ENCODE measurements at regions not wholly inside any gene's neighbourhood (a gene's known extent, or its start where the extent isn't known, plus 50 kb on each side); places are given as distances from the start of the nearest gene placed in this dataset.
"Not testable (repeated sequence)": the region's sequence is repeated elsewhere in the genome, so short reads cannot be mapped to it uniquely, and the experiment has no call there.

DNA sequence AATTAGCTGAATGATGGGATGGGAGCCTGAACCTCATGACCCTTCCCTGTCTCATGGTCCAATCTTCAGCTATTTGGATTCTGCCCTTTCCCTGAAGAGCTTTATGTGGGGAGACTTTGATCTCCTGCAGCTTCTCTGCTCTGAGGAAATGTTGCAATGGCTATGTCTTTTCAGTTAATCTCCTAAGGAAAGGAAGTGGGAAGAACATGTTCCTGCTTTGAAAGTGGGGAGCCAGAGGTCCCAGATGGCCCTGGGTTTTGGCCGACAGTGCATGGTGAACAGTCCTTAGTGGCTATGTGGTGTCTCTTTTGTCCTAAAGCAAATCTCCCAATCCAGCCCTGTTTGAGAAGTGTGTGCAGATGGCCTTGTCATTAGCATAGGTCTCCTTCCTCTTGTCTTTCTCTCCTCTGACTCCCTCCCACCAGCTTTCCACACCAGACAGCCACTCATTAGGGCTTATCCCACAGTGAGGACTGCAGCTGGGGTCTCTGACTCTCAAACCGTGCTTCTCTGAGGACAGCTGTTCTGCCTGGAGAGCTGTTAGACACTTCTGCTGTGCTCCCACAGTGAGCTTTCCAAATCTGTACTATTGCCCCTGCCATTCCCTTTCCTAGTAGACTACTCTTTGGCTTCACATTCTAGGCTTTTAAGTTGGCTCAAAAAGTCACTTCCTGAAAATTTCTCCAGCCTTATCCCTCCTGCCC is 365.8 kb upstream of the UMPS start:
- Histone ChIP-seq H3K9me3 (ENCODE audit: control insufficient read depth, low read length) (no peaks in the 10 kb centered on the region), H3K4me1 (peaks cover 9% of the 10 kb centered on the region), H2AFZ (no peak overlapping the region), H3K4me2 (ENCODE audit: low read length) (no peak overlapping the region), H3K4me3 (ENCODE audit: low read depth, low read length) (no peak overlapping the region), H3K9ac (no peak overlapping the region), H3K27ac (no peak overlapping the region), H3K79me2 (no peaks in the 10 kb centered on the region), H3K27me3 (ENCODE audit: control insufficient read depth, insufficient read depth, low read length) (no peaks in the 10 kb centered on the region), H3K36me3 (ENCODE audit: control insufficient read depth, insufficient read depth, low read length) (no peaks in the 10 kb centered on the region)
- TF ChIP-seq, protein P1, sequence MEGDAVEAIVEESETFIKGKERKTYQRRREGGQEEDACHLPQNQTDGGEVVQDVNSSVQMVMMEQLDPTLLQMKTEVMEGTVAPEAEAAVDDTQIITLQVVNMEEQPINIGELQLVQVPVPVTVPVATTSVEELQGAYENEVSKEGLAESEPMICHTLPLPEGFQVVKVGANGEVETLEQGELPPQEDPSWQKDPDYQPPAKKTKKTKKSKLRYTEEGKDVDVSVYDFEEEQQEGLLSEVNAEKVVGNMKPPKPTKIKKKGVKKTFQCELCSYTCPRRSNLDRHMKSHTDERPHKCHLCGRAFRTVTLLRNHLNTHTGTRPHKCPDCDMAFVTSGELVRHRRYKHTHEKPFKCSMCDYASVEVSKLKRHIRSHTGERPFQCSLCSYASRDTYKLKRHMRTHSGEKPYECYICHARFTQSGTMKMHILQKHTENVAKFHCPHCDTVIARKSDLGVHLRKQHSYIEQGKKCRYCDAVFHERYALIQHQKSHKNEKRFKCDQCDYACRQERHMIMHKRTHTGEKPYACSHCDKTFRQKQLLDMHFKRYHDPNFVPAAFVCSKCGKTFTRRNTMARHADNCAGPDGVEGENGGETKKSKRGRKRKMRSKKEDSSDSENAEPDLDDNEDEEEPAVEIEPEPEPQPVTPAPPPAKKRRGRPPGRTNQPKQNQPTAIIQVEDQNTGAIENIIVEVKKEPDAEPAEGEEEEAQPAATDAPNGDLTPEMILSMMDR (IDR thresholded peaks at IDR 0.05), result no peak

DNA sequence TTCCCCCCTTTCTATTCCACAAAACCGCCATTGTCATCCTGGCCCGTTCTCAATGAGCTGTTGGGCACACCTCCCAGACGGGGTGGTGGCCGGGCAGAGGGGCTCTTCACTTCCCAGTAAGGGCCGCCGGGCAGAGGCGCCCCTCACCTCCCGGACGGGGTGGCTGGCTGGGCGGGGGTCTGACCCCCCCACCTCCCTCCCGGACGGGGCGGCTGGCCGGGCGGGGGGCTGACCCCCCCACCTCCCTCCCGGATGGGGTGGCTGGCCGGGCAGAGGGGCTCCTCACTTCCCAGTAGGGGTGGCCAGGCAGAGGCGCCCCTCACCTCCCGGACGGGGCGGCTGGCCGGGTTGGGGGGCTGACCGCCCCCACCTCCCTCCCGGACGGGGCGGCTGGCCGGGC is 363.6 kb upstream of the UMPS start:
- H3K9me3 ChIP-seq (ENCODE audit: control insufficient read depth, low read length); H3K27me3 ChIP-seq (ENCODE audit: control insufficient read depth, insufficient read depth, low read length); H3K9ac ChIP-seq; H3K36me3 ChIP-seq (ENCODE audit: control insufficient read depth, insufficient read depth, low read length); H2AFZ ChIP-seq; H3K4me2 ChIP-seq (ENCODE audit: low read length); H3K79me2 ChIP-seq; H3K4me3 ChIP-seq (ENCODE audit: low read depth, low read length); H3K4me1 ChIP-seq; H3K27ac ChIP-seq: not testable (repeated sequence)

DNA sequence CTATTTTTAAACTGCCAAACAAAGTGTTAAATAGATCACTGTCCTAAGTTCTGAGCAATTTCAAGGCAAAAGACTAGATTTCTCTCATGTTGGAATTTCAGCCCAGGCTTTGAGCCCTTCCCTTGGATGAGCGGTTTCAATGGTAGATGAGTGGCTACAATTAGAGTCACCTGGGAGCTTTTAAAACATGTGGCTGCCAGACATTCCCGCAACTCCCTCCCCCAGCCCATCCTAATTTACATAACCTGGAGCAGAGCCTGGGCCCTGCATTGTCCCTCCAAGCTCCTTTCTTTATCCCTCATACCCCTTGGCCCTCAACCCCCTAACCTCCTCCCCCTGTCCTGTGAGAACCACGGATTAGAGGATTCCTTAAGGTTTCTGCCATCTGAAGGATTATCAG is 357.5 kb upstream of the UMPS start:
- Histone ChIP-seq H3K36me3 (ENCODE audit: control insufficient read depth, insufficient read depth, low read length) (no peaks in the 10 kb centered on the region), H3K9ac (no peak overlapping the region), H3K4me1 (no peaks in the 10 kb centered on the region), H3K79me2 (no peaks in the 10 kb centered on the region), H3K27me3 (ENCODE audit: control insufficient read depth, insufficient read depth, low read length) (no peaks in the 10 kb centered on the region), H3K4me2 (ENCODE audit: low read length) (no peak overlapping the region), H3K4me3 (ENCODE audit: low read depth, low read length) (no peak overlapping the region), H2AFZ (no peak overlapping the region), H3K27ac (no peak overlapping the region), H3K9me3 (ENCODE audit: control insufficient read depth, low read length) (no peaks in the 10 kb centered on the region)
- TF ChIP-seq, protein P1 (IDR thresholded peaks at IDR 0.05), result no peak

DNA sequence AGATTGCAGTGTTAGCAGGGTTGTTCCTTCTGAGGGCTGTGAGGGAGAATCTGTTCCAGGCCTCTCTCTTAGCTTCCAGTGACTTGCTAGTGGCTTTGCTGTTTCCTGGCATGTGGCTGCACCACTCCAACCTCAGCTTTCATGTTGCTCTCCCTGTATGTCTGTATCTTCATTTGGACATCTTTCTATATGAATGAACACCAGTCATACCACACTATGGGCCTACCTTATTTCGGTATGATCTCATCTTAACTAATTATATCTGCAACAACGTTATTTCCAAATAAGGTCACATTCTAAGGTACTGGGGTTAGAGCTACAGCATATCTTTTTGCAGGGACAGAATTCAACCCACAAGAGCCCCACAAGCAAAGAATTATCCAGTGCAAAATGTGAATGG is 356.7 kb upstream of the UMPS start:
- no peaks in the 10 kb centered on the region for H3K9me3 ChIP-seq (ENCODE audit: control insufficient read depth, low read length)
- no peak overlapping the region for H3K4me2 ChIP-seq (ENCODE audit: low read length)
- no peak overlapping the region for H2AFZ ChIP-seq
- H3K79me2 ChIP-seq, result no peaks in the 10 kb centered on the region
- H3K9ac ChIP-seq, result no peak overlapping the region
- no peak overlapping the region for H3K4me3 ChIP-seq (ENCODE audit: low read depth, low read length)
- no peaks in the 10 kb centered on the region for H3K4me1 ChIP-seq
- H3K36me3 ChIP-seq (ENCODE audit: control insufficient read depth, insufficient read depth, low read length), result no peaks in the 10 kb centered on the region
- H3K27me3 ChIP-seq (ENCODE audit: control insufficient read depth, insufficient read depth, low read length), result no peaks in the 10 kb centered on the region
- TF ChIP-seq, protein P1 (IDR thresholded peaks at IDR 0.05), result no peak
- H3K27ac ChIP-seq, result no peak overlapping the region

DNA sequence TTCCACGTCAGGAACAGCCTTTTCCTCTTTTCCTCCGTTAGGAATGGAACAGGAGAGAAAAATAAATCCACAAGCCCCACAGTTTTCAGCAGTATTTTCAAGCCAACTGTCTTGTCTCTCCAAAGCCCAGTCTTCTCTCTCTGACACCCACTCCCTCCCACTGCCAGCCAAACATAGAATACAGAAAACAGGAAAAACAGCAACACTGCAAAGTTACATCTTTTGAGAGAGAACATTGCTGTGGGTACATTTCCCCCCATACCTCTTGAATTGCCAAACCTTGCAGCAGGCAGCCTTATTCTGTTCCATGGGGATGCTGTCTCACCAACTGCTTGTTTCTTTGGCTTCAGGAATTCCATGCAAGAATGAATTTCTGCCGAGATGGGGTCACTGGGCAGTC is 355.7 kb upstream of the UMPS start:
- no peaks in the 10 kb centered on the region for H3K79me2 ChIP-seq
- H3K9me3 ChIP-seq (ENCODE audit: control insufficient read depth, low read length), result no peaks in the 10 kb centered on the region
- H3K4me3 ChIP-seq (ENCODE audit: low read depth, low read length), result no peak overlapping the region
- H3K4me1 ChIP-seq, result no peaks in the 10 kb centered on the region
- H3K27ac ChIP-seq, result no peak overlapping the region
- no peaks in the 10 kb centered on the region for H3K27me3 ChIP-seq (ENCODE audit: control insufficient read depth, insufficient read depth, low read length)
- H3K9ac ChIP-seq, result no peak overlapping the region
- no peak overlapping the region for H2AFZ ChIP-seq
- no peaks in the 10 kb centered on the region for H3K36me3 ChIP-seq (ENCODE audit: control insufficient read depth, insufficient read depth, low read length)
- TF ChIP-seq, protein P1 (IDR thresholded peaks at IDR 0.05), result no peak
- H3K4me2 ChIP-seq (ENCODE audit: low read length), result no peak overlapping the region

All from parathyroid adenoma (tissue), 2 donors.